WTC11 (cell line): ENCODE measurements at regions not wholly inside any gene's neighbourhood (a gene's known extent, or its start where the extent isn't known, plus 50 kb on each side); places are given as distances from the start of the nearest gene placed in this dataset.

Experiments
- ARID4B ChIP-seq: sonication (generic); formaldehyde crosslinking; IDR thresholded peaks from 2 replicates; pipeline ENCODE4 v1.8.0; 2023; ENCODE audit warnings: missing genetic modification reagents, mild to moderate bottlenecking, borderline replicate concordance
- EMX1 ChIP-seq: fragments of 250-450 bp; sonication (Bioruptor Pico); IDR thresholded peaks from 2 replicates; pipeline ENCODE4 v1.8.0; 2021; ENCODE audit warnings: mild to moderate bottlenecking
- HMGXB4 ChIP-seq: sonication (generic); formaldehyde crosslinking; IDR thresholded peaks from 2 replicates; pipeline ENCODE4 v1.8.1; 2023; ENCODE audit warnings: mild to moderate bottlenecking, moderate library complexity, missing genetic modification reagents
- MYBL2 ChIP-seq: sonication (generic); formaldehyde crosslinking; IDR thresholded peaks from 2 replicates; pipeline ENCODE4 v1.8.1; 2023; ENCODE audit warnings: mild to moderate bottlenecking, moderate library complexity, missing genetic modification reagents
- NFYB ChIP-seq: sonication (generic); formaldehyde crosslinking; conservative IDR thresholded peaks from 2 replicates; pipeline ENCODE4 v1.8.0; 2022; ENCODE audit warnings: low read depth, missing genetic modification reagents
- SOX15 ChIP-seq: fragments of 250-450 bp; sonication (Bioruptor Pico); IDR thresholded peaks from 2 replicates; pipeline ENCODE4 v1.9.0; 2021; ENCODE audit warnings: mild to moderate bottlenecking
- SP1 ChIP-seq: sonication (generic); formaldehyde crosslinking; conservative IDR thresholded peaks from 2 replicates; pipeline ENCODE4 v1.8.1; 2022; ENCODE audit warnings: missing genetic modification reagents
- TEAD1 ChIP-seq: sonication (generic); formaldehyde crosslinking; IDR thresholded peaks from 2 replicates; pipeline ENCODE4 v1.8.0; 2022; ENCODE audit warnings: mild to moderate bottlenecking, missing genetic modification reagents
- TP53 ChIP-seq: sonication (generic); formaldehyde crosslinking; IDR thresholded peaks from 2 replicates; pipeline ENCODE4 v1.8.1; 2023; ENCODE audit warnings: mild to moderate bottlenecking, missing genetic modification reagents
- USF2 ChIP-seq: sonication (generic); formaldehyde crosslinking; IDR thresholded peaks from 2 replicates; pipeline ENCODE4 v1.8.1; 2023; ENCODE audit warnings: mild to moderate bottlenecking, missing genetic modification reagents, moderate library complexity
- ZNF317 ChIP-seq: sonication (generic); formaldehyde crosslinking; IDR thresholded peaks from 2 replicates; pipeline ENCODE4 v1.8.1; 2023; ENCODE audit warnings: low read depth, mild to moderate bottlenecking, moderate library complexity, missing genetic modification reagents, borderline replicate concordance
- TF ChIP-seq, protein P1 (sequence below): fragments of 200-600 bp; IDR thresholded peaks from 2 replicates; pipeline ENCODE4 v1.8.0; 2022; ENCODE audit warnings: antibody characterized with exemption
- TF ChIP-seq, protein P2 (sequence below): sonication (generic); formaldehyde crosslinking; IDR thresholded peaks from 2 replicates; pipeline ENCODE4 v1.8.0; 2023; ENCODE audit warnings: missing genetic modification reagents
- TF ChIP-seq, protein P3 (sequence below): sonication (generic); formaldehyde crosslinking; IDR thresholded peaks from 2 replicates; pipeline ENCODE4 v1.8.1; 2023; ENCODE audit warnings: mild to moderate bottlenecking, missing genetic modification reagents

DNA sequence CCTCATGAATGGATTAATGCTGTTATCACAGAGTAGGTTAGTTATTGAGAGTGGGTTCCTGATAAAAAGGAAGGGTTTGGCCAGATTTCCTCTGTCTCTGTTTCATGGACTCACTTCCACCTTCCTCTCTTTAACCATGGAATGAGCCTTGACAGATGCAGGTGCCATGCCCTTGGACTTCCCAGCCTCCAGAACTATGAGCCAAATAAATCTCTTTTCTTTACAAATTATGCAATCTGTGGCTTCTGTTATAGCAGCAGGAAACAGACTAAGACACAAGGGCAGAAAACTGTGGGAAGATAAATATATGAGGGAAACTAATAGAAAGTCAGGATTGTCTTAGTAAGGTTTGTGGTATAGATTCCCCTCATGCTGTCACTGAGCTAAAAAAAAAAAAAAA lies 106.5 kb downstream of the QRSL1 start:
- TF ChIP-seq, protein P1, sequence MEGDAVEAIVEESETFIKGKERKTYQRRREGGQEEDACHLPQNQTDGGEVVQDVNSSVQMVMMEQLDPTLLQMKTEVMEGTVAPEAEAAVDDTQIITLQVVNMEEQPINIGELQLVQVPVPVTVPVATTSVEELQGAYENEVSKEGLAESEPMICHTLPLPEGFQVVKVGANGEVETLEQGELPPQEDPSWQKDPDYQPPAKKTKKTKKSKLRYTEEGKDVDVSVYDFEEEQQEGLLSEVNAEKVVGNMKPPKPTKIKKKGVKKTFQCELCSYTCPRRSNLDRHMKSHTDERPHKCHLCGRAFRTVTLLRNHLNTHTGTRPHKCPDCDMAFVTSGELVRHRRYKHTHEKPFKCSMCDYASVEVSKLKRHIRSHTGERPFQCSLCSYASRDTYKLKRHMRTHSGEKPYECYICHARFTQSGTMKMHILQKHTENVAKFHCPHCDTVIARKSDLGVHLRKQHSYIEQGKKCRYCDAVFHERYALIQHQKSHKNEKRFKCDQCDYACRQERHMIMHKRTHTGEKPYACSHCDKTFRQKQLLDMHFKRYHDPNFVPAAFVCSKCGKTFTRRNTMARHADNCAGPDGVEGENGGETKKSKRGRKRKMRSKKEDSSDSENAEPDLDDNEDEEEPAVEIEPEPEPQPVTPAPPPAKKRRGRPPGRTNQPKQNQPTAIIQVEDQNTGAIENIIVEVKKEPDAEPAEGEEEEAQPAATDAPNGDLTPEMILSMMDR, result no peak
- no peak for TF ChIP-seq SP1 (CRISPR knock-in tag)
- no peak for TF ChIP-seq ARID4B (CRISPR knock-in tag)
- TF ChIP-seq, protein P2, sequence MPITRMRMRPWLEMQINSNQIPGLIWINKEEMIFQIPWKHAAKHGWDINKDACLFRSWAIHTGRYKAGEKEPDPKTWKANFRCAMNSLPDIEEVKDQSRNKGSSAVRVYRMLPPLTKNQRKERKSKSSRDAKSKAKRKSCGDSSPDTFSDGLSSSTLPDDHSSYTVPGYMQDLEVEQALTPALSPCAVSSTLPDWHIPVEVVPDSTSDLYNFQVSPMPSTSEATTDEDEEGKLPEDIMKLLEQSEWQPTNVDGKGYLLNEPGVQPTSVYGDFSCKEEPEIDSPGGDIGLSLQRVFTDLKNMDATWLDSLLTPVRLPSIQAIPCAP (CRISPR knock-in tag), result no peak
- no peak for TF ChIP-seq MYBL2 (CRISPR knock-in tag)
- TF ChIP-seq USF2, result no peak
- no peak for TF ChIP-seq ZNF317 (CRISPR knock-in tag)
- TF ChIP-seq SOX15 (CRISPR knock-in tag), result no peak
- no peak for TF ChIP-seq EMX1 (CRISPR knock-in tag)
- TF ChIP-seq TEAD1, result no peak
- no peak for TF ChIP-seq HMGXB4 (CRISPR knock-in tag)
- TF ChIP-seq TP53, result no peak
- no peak for TF ChIP-seq NFYB (CRISPR knock-in tag)
- TF ChIP-seq, protein P3, sequence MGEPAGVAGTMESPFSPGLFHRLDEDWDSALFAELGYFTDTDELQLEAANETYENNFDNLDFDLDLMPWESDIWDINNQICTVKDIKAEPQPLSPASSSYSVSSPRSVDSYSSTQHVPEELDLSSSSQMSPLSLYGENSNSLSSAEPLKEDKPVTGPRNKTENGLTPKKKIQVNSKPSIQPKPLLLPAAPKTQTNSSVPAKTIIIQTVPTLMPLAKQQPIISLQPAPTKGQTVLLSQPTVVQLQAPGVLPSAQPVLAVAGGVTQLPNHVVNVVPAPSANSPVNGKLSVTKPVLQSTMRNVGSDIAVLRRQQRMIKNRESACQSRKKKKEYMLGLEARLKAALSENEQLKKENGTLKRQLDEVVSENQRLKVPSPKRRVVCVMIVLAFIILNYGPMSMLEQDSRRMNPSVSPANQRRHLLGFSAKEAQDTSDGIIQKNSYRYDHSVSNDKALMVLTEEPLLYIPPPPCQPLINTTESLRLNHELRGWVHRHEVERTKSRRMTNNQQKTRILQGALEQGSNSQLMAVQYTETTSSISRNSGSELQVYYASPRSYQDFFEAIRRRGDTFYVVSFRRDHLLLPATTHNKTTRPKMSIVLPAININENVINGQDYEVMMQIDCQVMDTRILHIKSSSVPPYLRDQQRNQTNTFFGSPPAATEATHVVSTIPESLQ (CRISPR knock-in tag), result no peak
